OCI-LY7 (cell line): ENCODE measurements at regions not wholly inside any gene's neighbourhood (a gene's known extent, or its start where the extent isn't known, plus 50 kb on each side); places are given as distances from the start of the nearest gene placed in this dataset.

Experiments used
- BruUV-seq: library from RNA; stranded (reverse); fragments of 400-500 nt; replicated peaks from 2 replicates; lab custom pipeline; 2021; lab: Mats Ljungman, UMichigan
- CTCF ChIA-PET: fragments of 300-600 bp; sonication (Branson Sonifier 250); formaldehyde crosslinking; loops from one replicate; lab custom pipeline; 2022; ENCODE audit warnings: antibody characterized with exemption; ENCODE audit not compliant: unreplicated experiment; lab: Charles Lee
- POLR2A ChIA-PET: fragments of 300-600 bp; sonication (Branson Sonifier 250); formaldehyde crosslinking; loops from one replicate; lab custom pipeline; 2022; ENCODE audit warnings: antibody characterized with exemption; lab: Charles Lee
- DNase-seq: peaks from one replicate; pipeline ENCODE4 v3.0.0-alpha.2; 2015; ENCODE audit warnings: low spot score
- H2AFZ ChIP-seq: fragments of 200-600 bp; sonication (generic), shearing (Covaris generic); 2 replicates; pipeline ENCODE4 v1.6.1; 2014; ENCODE audit warnings: mild to moderate bottlenecking, antibody characterized with exemption, low read length, moderate library complexity
- H3K27ac ChIP-seq: fragments of 200-600 bp; sonication (generic); 2 replicates; pipeline ENCODE4 v1.5.1; 2014; ENCODE audit warnings: mixed run types, low read depth, mild to moderate bottlenecking, moderate library complexity, low read length, inconsistent platforms; ENCODE audit not compliant: poor library complexity, severe bottlenecking
- H3K36me3 ChIP-seq: fragments of 200-600 bp; sonication (generic); 2 replicates; pipeline ENCODE4 v1.6.1; 2014; ENCODE audit warnings: mild to moderate bottlenecking, antibody characterized with exemption, low read length, moderate library complexity, mixed read lengths; ENCODE audit not compliant: insufficient read depth
- H3K4me1 ChIP-seq: fragments of 200-600 bp; sonication (generic); 2 replicates; pipeline ENCODE4 v1.5.1; 2014; ENCODE audit warnings: mild to moderate bottlenecking, low read length; ENCODE audit not compliant: insufficient read depth, poor library complexity, severe bottlenecking
- H3K4me2 ChIP-seq: fragments of 200-600 bp; sonication (generic); 2 replicates; pipeline ENCODE4 v1.6.1; 2014; ENCODE audit warnings: mild to moderate bottlenecking, low read length
- H3K4me3 ChIP-seq: fragments of 200-600 bp; sonication (generic); 2 replicates; pipeline ENCODE4 v1.5.1; 2014; ENCODE audit warnings: mild to moderate bottlenecking, low read depth, low read length; ENCODE audit not compliant: poor library complexity, severe bottlenecking
- H3K79me2 ChIP-seq: fragments of 200-600 bp; sonication (generic); 2 replicates; pipeline ENCODE4 v1.6.1; 2016; ENCODE audit warnings: low read depth, mild to moderate bottlenecking, low read length, moderate library complexity, mixed read lengths; ENCODE audit not compliant: insufficient read depth
- H3K9me2 ChIP-seq: fragments of 200-600 bp; sonication (generic); 2 replicates; pipeline ENCODE4 v1.6.1; 2016; ENCODE audit warnings: mild to moderate bottlenecking, low read length, mixed read lengths; ENCODE audit not compliant: insufficient read depth
- H3K9me3 ChIP-seq: fragments of 200-600 bp; sonication (generic); 2 replicates; pipeline ENCODE4 v1.6.1; 2014; ENCODE audit warnings: mild to moderate bottlenecking, mixed run types, low read length, mixed read lengths
- H4K20me1 ChIP-seq: fragments of 200-600 bp; sonication (generic); 2 replicates; pipeline ENCODE4 v1.6.1; 2014; ENCODE audit warnings: mild to moderate bottlenecking, antibody characterized with exemption, low read length, moderate library complexity, mixed read lengths; ENCODE audit not compliant: insufficient read depth
- EZH2phosphoT487 ChIP-seq: fragments of 200-600 bp; sonication (generic); IDR thresholded peaks from 2 replicates; pipeline ENCODE4 v1.6.1; 2018; ENCODE audit warnings: low read depth, borderline replicate concordance, mild to moderate bottlenecking, mixed run types, antibody characterized with exemption, low read length, moderate library complexity, mixed read lengths
- intact Hi-C: fragments of 100-400 bp; cut with micrococcal nuclease; formaldehyde crosslinking; loops from one replicate; pipeline ENCODE4 v1.10.0; 2022; ENCODE audit not compliant: unreplicated experiment
- TF ChIP-seq, protein P1 (sequence below): fragments of 200-600 bp; sonication (generic); conservative IDR thresholded peaks from 2 replicates; pipeline ENCODE4 v1.5.1; 2014; ENCODE audit warnings: mild to moderate bottlenecking, antibody characterized with exemption, low read length, moderate library complexity, mixed read lengths

DNA sequence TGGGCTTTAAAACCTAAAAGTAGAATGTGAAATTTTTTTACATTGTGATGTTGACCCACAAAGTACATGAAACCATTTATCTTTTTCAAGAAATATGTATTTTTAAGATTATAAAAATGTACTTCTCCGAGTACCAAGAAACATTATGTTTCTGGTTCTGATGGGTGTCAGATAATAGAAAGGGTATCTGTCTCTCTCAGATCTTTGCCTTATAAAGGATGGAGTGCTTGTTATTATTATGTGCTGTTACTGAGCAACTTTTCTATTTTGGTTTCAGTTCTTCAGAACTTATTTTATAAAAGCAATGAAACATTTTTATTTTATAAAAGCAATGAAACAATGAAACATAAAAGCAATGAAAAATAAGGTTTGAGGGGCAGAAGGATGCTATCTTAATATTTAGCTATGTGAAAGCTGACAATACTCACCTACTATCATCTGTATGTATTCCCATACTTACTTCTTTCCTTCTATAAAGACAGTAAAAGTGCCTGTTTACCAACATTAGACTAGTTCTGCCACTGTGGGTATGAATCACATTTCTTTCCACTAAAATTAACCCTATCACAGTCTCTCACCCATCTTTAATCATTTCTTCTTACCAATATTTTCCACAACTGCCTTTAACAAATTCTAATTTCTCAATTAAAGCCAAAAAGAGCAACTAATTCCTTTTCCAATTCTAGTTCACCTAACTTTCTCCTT is 540.7 kb upstream of the KCNMB2 start:
- TF ChIP-seq, protein P1, sequence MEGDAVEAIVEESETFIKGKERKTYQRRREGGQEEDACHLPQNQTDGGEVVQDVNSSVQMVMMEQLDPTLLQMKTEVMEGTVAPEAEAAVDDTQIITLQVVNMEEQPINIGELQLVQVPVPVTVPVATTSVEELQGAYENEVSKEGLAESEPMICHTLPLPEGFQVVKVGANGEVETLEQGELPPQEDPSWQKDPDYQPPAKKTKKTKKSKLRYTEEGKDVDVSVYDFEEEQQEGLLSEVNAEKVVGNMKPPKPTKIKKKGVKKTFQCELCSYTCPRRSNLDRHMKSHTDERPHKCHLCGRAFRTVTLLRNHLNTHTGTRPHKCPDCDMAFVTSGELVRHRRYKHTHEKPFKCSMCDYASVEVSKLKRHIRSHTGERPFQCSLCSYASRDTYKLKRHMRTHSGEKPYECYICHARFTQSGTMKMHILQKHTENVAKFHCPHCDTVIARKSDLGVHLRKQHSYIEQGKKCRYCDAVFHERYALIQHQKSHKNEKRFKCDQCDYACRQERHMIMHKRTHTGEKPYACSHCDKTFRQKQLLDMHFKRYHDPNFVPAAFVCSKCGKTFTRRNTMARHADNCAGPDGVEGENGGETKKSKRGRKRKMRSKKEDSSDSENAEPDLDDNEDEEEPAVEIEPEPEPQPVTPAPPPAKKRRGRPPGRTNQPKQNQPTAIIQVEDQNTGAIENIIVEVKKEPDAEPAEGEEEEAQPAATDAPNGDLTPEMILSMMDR: no peak
- TF ChIP-seq EZH2phosphoT487: no peak
- H3K79me2 ChIP-seq: no peaks in the 10 kb centered on the region
- no peak overlapping the region for H3K4me2 ChIP-seq
- H3K9me3 ChIP-seq: no peaks in the 10 kb centered on the region
- ChIA-PET CTCF (no interaction called here), POLR2A (interaction anchor here (0.5 to 0.6 kb wide), 2 partner anchors 26 to 776 kb away, joined by 3 to 6 read pairs; no protein-coding TSS in a partner anchor)
- intact Hi-C loops: no loop called here
- no peaks in the 10 kb centered on the region for H4K20me1 ChIP-seq
- H3K4me3 ChIP-seq: no peak overlapping the region
- H3K9me2 ChIP-seq: no peaks in the 10 kb centered on the region
- BruUV-seq: no TSS peak
- H3K27ac ChIP-seq: no peak overlapping the region
- no peaks in the 10 kb centered on the region for H3K4me1 ChIP-seq
- no peaks in the 10 kb centered on the region for H3K36me3 ChIP-seq
- no peak overlapping the region for H2AFZ ChIP-seq
- no peak for DNase-seq

DNA sequence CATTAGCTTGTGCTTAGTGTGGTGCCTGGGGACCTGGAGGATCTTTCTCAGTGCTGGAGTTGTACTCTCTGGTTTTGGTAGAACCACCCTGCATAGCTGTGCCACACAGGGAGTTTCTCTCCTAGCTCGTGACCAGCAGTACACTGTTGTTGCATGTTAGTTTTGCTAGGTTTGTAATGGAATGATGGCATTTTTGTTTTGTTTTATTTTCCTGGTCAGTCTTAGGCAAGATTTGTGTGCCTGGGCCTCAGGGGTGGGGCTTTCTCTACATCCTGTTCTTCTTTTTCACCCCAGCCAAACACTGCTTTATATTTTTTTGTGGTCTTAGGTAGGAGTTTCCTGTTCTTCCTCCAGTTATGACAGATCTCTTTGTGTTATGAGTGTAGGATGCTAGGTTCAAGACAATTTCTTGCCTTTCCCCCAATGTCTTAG is 534.5 kb upstream of the KCNMB2 start:
- DNase-seq: no peak

More for the DNA sequence above, 534.5 kb upstream of the KCNMB2 start:
- H3K4me3 ChIP-seq: no peak overlapping the region
- intact Hi-C loops: no loop called here
- no peaks in the 10 kb centered on the region for H3K79me2 ChIP-seq
- H2AFZ ChIP-seq: no peak overlapping the region
- no peak overlapping the region for H3K4me2 ChIP-seq
- no peaks in the 10 kb centered on the region for H3K9me3 ChIP-seq
- ChIA-PET POLR2A (no interaction called here), CTCF (no interaction called here)
- no peak overlapping the region for H3K27ac ChIP-seq
- no peaks in the 10 kb centered on the region for H3K4me1 ChIP-seq
- TF ChIP-seq, protein P1: no peak
- TF ChIP-seq EZH2phosphoT487: no peak
- H3K36me3 ChIP-seq: no peaks in the 10 kb centered on the region
- BruUV-seq: no TSS peak
- H4K20me1 ChIP-seq: no peaks in the 10 kb centered on the region
- H3K9me2 ChIP-seq: no peaks in the 10 kb centered on the region
